HG02571 (cell line): ENCODE measurements at regions not wholly inside any gene's neighbourhood (a gene's known extent, or its start where the extent isn't known, plus 50 kb on each side); places are given as distances from the start of the nearest gene placed in this dataset.

Source experiments
- ATAC-seq: cut with Tn5 transposase; IDR thresholded peaks from one replicate; pipeline ENCODE4 v1.9.1; 2021; ENCODE audit warnings: mild to moderate bottlenecking, moderate library complexity; ENCODE audit not compliant: unreplicated experiment

GRCh38 chr7:116417593-116418345 is 81.8 kb upstream of the CAV2 start:
- no peak for ATAC-seq

GRCh38 chr7:116418524-116418923 is 81.0 kb upstream of the CAV2 start:
- ATAC-seq, result no peak

GRCh38 chr7:116420003-116420402 is 79.5 kb upstream of the CAV2 start:
- ATAC-seq, result no peak

GRCh38 chr7:116421298-116421697 is 78.2 kb upstream of the CAV2 start:
- ATAC-seq, result no peak

GRCh38 chr7:116422683-116423082 is 76.9 kb upstream of the CAV2 start:
- ATAC-seq, result no peak

GRCh38 chr7:116423499-116423898 is 76.0 kb upstream of the CAV2 start:
- ATAC-seq, result no peak

GRCh38 chr7:116425647-116426209 is 73.8 kb upstream of the CAV2 start:
- ATAC-seq, result no peak

- no peak for ATAC-seq
These were observed 72.9 kb upstream of the CAV2 start for GRCh38 chr7:116426428-116427156.

- no peak for ATAC-seq
These were observed 69.4 kb upstream of the CAV2 start for GRCh38 chr7:116429986-116430619.

GRCh38 chr7:116431787-116432526 is 67.6 kb upstream of the CAV2 start:
- no peak for ATAC-seq

GRCh38 chr7:116432527-116432916 is 67.0 kb upstream of the CAV2 start:
- ATAC-seq, result no peak

- no peak for ATAC-seq
These were observed 66.3 kb upstream of the CAV2 start for GRCh38 chr7:116433246-116433645.

GRCh38 chr7:116434820-116435341 is 64.7 kb upstream of the CAV2 start:
- ATAC-seq, result no peak

- no peak for ATAC-seq
These were observed 63.2 kb upstream of the CAV2 start for GRCh38 chr7:116436305-116436826.

GRCh38 chr7:116438267-116438666 is 61.3 kb upstream of the CAV2 start:
- ATAC-seq, result no peak

- ATAC-seq, result no peak
These were observed 60.5 kb upstream of the CAV2 start for GRCh38 chr7:116439005-116439404.

- ATAC-seq, result no peak
These were observed 59.5 kb upstream of the CAV2 start for GRCh38 chr7:116439841-116440549.

- no peak for ATAC-seq
These were observed 58.0 kb upstream of the CAV2 start for GRCh38 chr7:116441534-116441933.

GRCh38 chr7:116443101-116443523 is 56.4 kb upstream of the CAV2 start:
- no peak for ATAC-seq

GRCh38 chr7:116443646-116444045 is 55.9 kb upstream of the CAV2 start:
- ATAC-seq, result no peak
